CD8-positive, alpha-beta memory T cell (primary cell): ENCODE measurements at regions not wholly inside any gene's neighbourhood (a gene's known extent, or its start where the extent isn't known, plus 50 kb on each side); places are given as distances from the start of the nearest gene placed in this dataset.

Experiments
- CTCF ChIA-PET: fragments of 350-600 bp; sonication (Branson Sonifier 250); formaldehyde crosslinking; loops from one replicate; lab custom pipeline; 2021; ENCODE audit warnings: antibody characterized with exemption; lab: Charles Lee
- POLR2A ChIA-PET: fragments of 350-600 bp; sonication (Branson Sonifier 250); formaldehyde crosslinking; loops from one replicate; lab custom pipeline; 2021; ENCODE audit warnings: antibody characterized with exemption; lab: Charles Lee
- DNase-seq, 5 donors: peaks; one replicate each; pipeline versions ENCODE4 v3.0.0 to v3.0.0-alpha.2; 2020 to 2022; ENCODE audit warnings: mixed read lengths in 1 of 5
- H3K27ac ChIP-seq: one replicate; pipeline ENCODE4 v1.7.0; 2013; ENCODE audit warnings: low read depth, mild to moderate bottlenecking, low read length, moderate library complexity
- H3K27me3 ChIP-seq: 2 replicates; pipeline ENCODE4 v1.7.0; 2013; ENCODE audit warnings: low read length, mild to moderate bottlenecking; ENCODE audit not compliant: insufficient read depth, poor library complexity, severe bottlenecking
- H3K36me3 ChIP-seq: 2 replicates; pipeline ENCODE4 v1.7.0; 2013; ENCODE audit warnings: mild to moderate bottlenecking, low read length, moderate library complexity; ENCODE audit not compliant: insufficient read depth
- H3K4me1 ChIP-seq: 2 replicates; pipeline ENCODE4 v1.7.0; 2013; ENCODE audit warnings: mild to moderate bottlenecking, low read length, moderate library complexity; ENCODE audit not compliant: insufficient read depth
- H3K4me3 ChIP-seq: 2 replicates; pipeline ENCODE4 v1.7.0; 2013; ENCODE audit warnings: mild to moderate bottlenecking, low read length
- H3K9me3 ChIP-seq: 2 replicates; pipeline ENCODE4 v1.7.0; 2013; ENCODE audit warnings: mild to moderate bottlenecking, low read length
- H3K27ac Mint-ChIP-seq, 8 donors: one replicate each; pipeline ENCODE4 v1.8.0; 2020 to 2021; ENCODE audit warnings: mixed read lengths in 8 of 8, mild to moderate bottlenecking in 6 of 8, inconsistent platforms in 3 of 8, moderate library complexity in 3 of 8
- H3K27me3 Mint-ChIP-seq, 2 donors: one replicate each; pipeline ENCODE4 v1.8.0; 2020 to 2021; ENCODE audit warnings: mixed read lengths in 2 of 2, mild to moderate bottlenecking in 1 of 2, moderate library complexity in 1 of 2
- H3K36me3 Mint-ChIP-seq, 3 donors: one replicate each; pipeline ENCODE4 v1.8.0; 2020 to 2021; ENCODE audit warnings: mixed read lengths in 3 of 3, inconsistent platforms in 1 of 3, mild to moderate bottlenecking in 1 of 3
- H3K4me1 Mint-ChIP-seq, 3 donors: one replicate each; pipeline ENCODE4 v1.8.0; 2020 to 2021; ENCODE audit warnings: mixed read lengths in 3 of 3, inconsistent platforms in 1 of 3, mild to moderate bottlenecking in 1 of 3
- H3K4me3 Mint-ChIP-seq, 7 donors: one replicate each; pipeline ENCODE4 v1.8.0; 2020 to 2021; ENCODE audit warnings: mixed read lengths in 7 of 7, mild to moderate bottlenecking in 6 of 7, moderate library complexity in 4 of 7, inconsistent platforms in 2 of 7
- H3K9me3 Mint-ChIP-seq, 5 donors: one replicate each; pipeline ENCODE4 v1.8.0; 2020 to 2022; ENCODE audit warnings: mixed read lengths in 5 of 5, mild to moderate bottlenecking in 3 of 5, moderate library complexity in 2 of 5, inconsistent platforms in 1 of 5

- no peaks in the 10 kb centered on the region for H3K27me3 ChIP-seq
- Mint-ChIP-seq H3K4me3 (no peak overlapping the region), H3K27me3 (peaks cover 0 to 10% of the 10 kb centered on the region in 2 donors), H3K27ac (peak overlapping the region in 1 of 8 donors; percentile 46), H3K36me3 (no peaks in the 10 kb centered on the region), H3K9me3 (no peaks in the 10 kb centered on the region), H3K4me1 (peaks cover 6 to 12% (median 9%) of the 10 kb centered on the region in 3 donors)
- H3K27ac ChIP-seq = no peak overlapping the region
- no peak for DNase-seq
- no peaks in the 10 kb centered on the region for H3K4me1 ChIP-seq
- ChIA-PET CTCF (no interaction called here), POLR2A (no interaction called here)
- no peak overlapping the region for H3K4me3 ChIP-seq
- H3K36me3 ChIP-seq = no peaks in the 10 kb centered on the region
- H3K9me3 ChIP-seq = no peaks in the 10 kb centered on the region
These were observed 287.8 kb downstream of the ZNF674 start for GRCh38 chrX:46257451-46257879.

- no peaks in the 10 kb centered on the region for H3K27me3 ChIP-seq
- no peaks in the 10 kb centered on the region for H3K4me1 ChIP-seq
- Mint-ChIP-seq H3K36me3 (no peaks in the 10 kb centered on the region), H3K4me3 (no peak overlapping the region), H3K4me1 (peaks cover 6 to 12% (median 9%) of the 10 kb centered on the region in 3 donors), H3K9me3 (no peaks in the 10 kb centered on the region), H3K27me3 (peaks cover 0 to 9% of the 10 kb centered on the region in 2 donors), H3K27ac (peak overlapping the region in 1 of 8 donors; percentile 46)
- no peaks in the 10 kb centered on the region for H3K9me3 ChIP-seq
- POLR2A ChIA-PET = no interaction called here
- CTCF ChIA-PET = no interaction called here
- DNase-seq = no peak
- no peaks in the 10 kb centered on the region for H3K36me3 ChIP-seq
- no peak overlapping the region for H3K27ac ChIP-seq
- no peak overlapping the region for H3K4me3 ChIP-seq
These were observed 288.3 kb downstream of the ZNF674 start for GRCh38 chrX:46256875-46257274.

DNA sequence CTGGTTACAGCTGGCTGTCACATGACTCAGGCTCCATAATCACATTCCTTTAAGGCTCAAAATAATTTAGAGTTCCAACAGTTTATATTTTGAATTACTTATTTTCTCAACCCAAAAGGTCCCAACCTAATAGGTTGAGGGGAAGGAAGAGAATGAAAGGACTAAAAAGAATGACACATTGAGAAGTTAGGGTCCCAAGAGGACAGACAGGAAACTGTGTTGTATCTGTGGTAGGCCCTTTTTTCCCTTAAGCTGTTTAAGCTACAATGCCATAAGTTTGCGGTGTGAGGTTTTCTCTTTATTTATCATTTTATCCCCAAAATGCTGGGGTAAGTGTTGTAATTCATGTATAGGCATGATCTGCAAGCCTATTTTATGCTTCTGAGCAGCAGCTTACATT is 290.2 kb downstream of the ZNF674 start:
- Histone ChIP-seq H3K4me3 (no peak overlapping the region), H3K27ac (no peak overlapping the region), H3K9me3 (no peaks in the 10 kb centered on the region), H3K4me1 (no peaks in the 10 kb centered on the region), H3K27me3 (no peaks in the 10 kb centered on the region), H3K36me3 (no peaks in the 10 kb centered on the region)
- peaks cover 6 to 12% (median 9%) of the 10 kb centered on the region in 3 donors for H3K4me1 Mint-ChIP-seq
- no peak overlapping the region for H3K4me3 Mint-ChIP-seq
- peaks cover 0 to 9% of the 10 kb centered on the region in 2 donors for H3K27me3 Mint-ChIP-seq
- ChIA-PET POLR2A (no interaction called here), CTCF (no interaction called here)
- H3K27ac Mint-ChIP-seq = no peak overlapping the region
- H3K9me3 Mint-ChIP-seq = no peaks in the 10 kb centered on the region
- no peak for DNase-seq
- H3K36me3 Mint-ChIP-seq = no peaks in the 10 kb centered on the region

DNA sequence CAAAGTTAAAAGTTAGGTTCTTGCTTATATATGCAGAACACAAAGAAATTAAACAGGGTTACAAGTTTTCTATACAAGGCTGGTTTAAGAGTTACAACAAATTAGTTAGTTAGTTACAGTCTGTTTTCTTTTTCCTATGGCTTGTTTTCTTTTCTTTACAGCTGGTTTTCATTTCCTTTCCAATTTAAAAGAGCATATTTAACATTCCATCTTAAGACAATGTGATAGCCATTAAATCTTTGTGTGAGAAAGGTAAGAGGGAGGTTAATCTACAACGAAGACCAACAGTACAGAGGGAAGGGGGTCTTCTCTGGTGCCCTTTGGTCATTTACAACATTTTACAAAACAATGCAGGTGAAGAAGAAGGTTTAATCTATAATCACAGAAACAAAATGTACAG is 290.6 kb downstream of the ZNF674 start:
- POLR2A ChIA-PET = no interaction called here
- peaks cover 0 to 9% of the 10 kb centered on the region in 2 donors for H3K27me3 Mint-ChIP-seq
- no peak overlapping the region for H3K27ac ChIP-seq
- CTCF ChIA-PET = no interaction called here
- H3K36me3 ChIP-seq = no peaks in the 10 kb centered on the region
- H3K4me1 ChIP-seq = no peaks in the 10 kb centered on the region
- no peak for DNase-seq
- no peak overlapping the region for H3K4me3 Mint-ChIP-seq
- H3K4me1 Mint-ChIP-seq = peaks cover 6 to 12% (median 9%) of the 10 kb centered on the region in 3 donors
- H3K9me3 ChIP-seq = no peaks in the 10 kb centered on the region
- H3K27ac Mint-ChIP-seq = no peak overlapping the region
- no peaks in the 10 kb centered on the region for H3K9me3 Mint-ChIP-seq
- H3K4me3 ChIP-seq = no peak overlapping the region
- no peaks in the 10 kb centered on the region for H3K36me3 Mint-ChIP-seq
- no peaks in the 10 kb centered on the region for H3K27me3 ChIP-seq

GRCh38 chrX:46251755-46252154 is 293.5 kb downstream of the ZNF674 start:
- Histone ChIP-seq H3K27me3 (no peaks in the 10 kb centered on the region), H3K4me3 (no peak overlapping the region), H3K4me1 (no peaks in the 10 kb centered on the region), H3K9me3 (no peaks in the 10 kb centered on the region), H3K27ac (no peak overlapping the region), H3K36me3 (no peaks in the 10 kb centered on the region)
- Mint-ChIP-seq H3K9me3 (peaks cover 0 to 1% (median 0%) of the 10 kb centered on the region in 5 donors), H3K36me3 (no peaks in the 10 kb centered on the region), H3K4me3 (no peak overlapping the region), H3K27ac (no peak overlapping the region), H3K27me3 (peaks cover 4 to 9% of the 10 kb centered on the region in 2 donors), H3K4me1 (no peaks in the 10 kb centered on the region)
- no peak for DNase-seq
- ChIA-PET CTCF (no interaction called here), POLR2A (interaction anchor here (0.5 kb wide), 1 partner anchor 48 kb away, joined by 3 read pairs; no protein-coding TSS in a partner anchor)

GRCh38 chrX:46250151-46250550 is 295.1 kb downstream of the ZNF674 start:
- H3K9me3 ChIP-seq = no peaks in the 10 kb centered on the region
- H3K4me3 ChIP-seq = no peak overlapping the region
- ChIA-PET CTCF (no interaction called here), POLR2A (no interaction called here)
- H3K4me1 ChIP-seq = no peaks in the 10 kb centered on the region
- peaks cover 4 to 6% of the 10 kb centered on the region in 2 donors for H3K27me3 Mint-ChIP-seq
- no peak for DNase-seq
- no peak overlapping the region for H3K27ac Mint-ChIP-seq
- no peaks in the 10 kb centered on the region for H3K36me3 Mint-ChIP-seq
- H3K4me3 Mint-ChIP-seq = no peak overlapping the region
- H3K27me3 ChIP-seq = no peaks in the 10 kb centered on the region
- H3K4me1 Mint-ChIP-seq = no peaks in the 10 kb centered on the region
- no peaks in the 10 kb centered on the region for H3K36me3 ChIP-seq
- no peak overlapping the region for H3K27ac ChIP-seq
- H3K9me3 Mint-ChIP-seq = peaks cover 0 to 1% (median 0%) of the 10 kb centered on the region in 5 donors

- no peaks in the 10 kb centered on the region for H3K4me1 Mint-ChIP-seq
- H3K27me3 Mint-ChIP-seq = peaks cover 4% of the 10 kb centered on the region in 2 donors
- no peak overlapping the region for H3K4me3 Mint-ChIP-seq
- ChIA-PET POLR2A (no interaction called here), CTCF (no interaction called here)
- Histone ChIP-seq H3K4me3 (no peak overlapping the region), H3K27ac (no peak overlapping the region), H3K27me3 (no peaks in the 10 kb centered on the region), H3K4me1 (no peaks in the 10 kb centered on the region), H3K9me3 (no peaks in the 10 kb centered on the region), H3K36me3 (no peaks in the 10 kb centered on the region)
- no peaks in the 10 kb centered on the region for H3K36me3 Mint-ChIP-seq
- DNase-seq = no peak
- peaks cover 0 to 1% (median 0%) of the 10 kb centered on the region in 5 donors for H3K9me3 Mint-ChIP-seq
- peak overlapping the region in 1 of 8 donors; percentile 71 for H3K27ac Mint-ChIP-seq
These were observed 297.8 kb downstream of the ZNF674 start for GRCh38 chrX:46247456-46247855.

DNA sequence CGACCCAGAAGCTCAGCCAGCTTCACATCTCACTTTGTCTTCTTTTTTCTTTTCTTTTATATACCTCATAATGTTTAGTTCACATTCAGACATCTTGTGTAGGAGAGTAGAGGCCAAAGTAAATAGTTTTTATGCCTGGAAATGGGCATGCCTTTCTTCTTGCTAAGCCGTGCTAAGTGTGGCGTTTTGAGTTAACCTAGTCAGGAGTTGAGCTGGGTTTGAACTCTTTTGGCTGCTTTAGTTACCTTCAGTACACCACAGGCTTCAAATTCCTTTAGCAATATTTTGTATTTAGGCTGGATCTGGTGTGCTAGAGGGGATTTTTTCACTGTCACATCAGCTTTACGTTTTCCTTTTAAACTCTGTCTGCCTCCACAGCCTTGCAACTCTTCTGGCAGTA is 300.8 kb downstream of the ZNF674 start:
- no peaks in the 10 kb centered on the region for H3K4me1 Mint-ChIP-seq
- H3K4me3 Mint-ChIP-seq = no peak overlapping the region
- ChIA-PET CTCF (no interaction called here), POLR2A (no interaction called here)
- Histone ChIP-seq H3K4me3 (no peak overlapping the region), H3K4me1 (no peaks in the 10 kb centered on the region), H3K27ac (no peak overlapping the region), H3K36me3 (no peaks in the 10 kb centered on the region), H3K9me3 (no peaks in the 10 kb centered on the region), H3K27me3 (no peaks in the 10 kb centered on the region)
- DNase-seq = no peak
- no peaks in the 10 kb centered on the region for H3K36me3 Mint-ChIP-seq
- H3K27me3 Mint-ChIP-seq = peaks cover 3 to 4% of the 10 kb centered on the region in 2 donors
- H3K27ac Mint-ChIP-seq = no peak overlapping the region
- H3K9me3 Mint-ChIP-seq = peaks cover 0 to 2% (median 0%) of the 10 kb centered on the region in 5 donors
